ENCODE measurements at regions not wholly inside any gene's neighbourhood (a gene's known extent, or its start where the extent isn't known, plus 50 kb on each side); places are given as distances from the start of the nearest gene placed in this dataset.
"Not testable (repeated sequence)": the region's sequence is repeated elsewhere in the genome, so short reads cannot be mapped to it uniquely, and the experiment has no call there.

GRCh38 chr18:55900380-55900779 lies 312.4 kb upstream of the TCF4 start:
- Mint-ChIP-seq H3K4me3 (no peak overlapping the region), H3K27ac (no peak overlapping the region), H3K27me3 (ENCODE audit: low read depth) (no peaks in the 10 kb centered on the region), H3K4me1 (ENCODE audit: low read depth) (no peaks in the 10 kb centered on the region), H3K36me3 (ENCODE audit: low read depth) (no peaks in the 10 kb centered on the region), H3K9me3 (no peaks in the 10 kb centered on the region)
- DNase-seq = no peak
- CTCF ChIA-PET = no interaction called here
- intact Hi-C loops (cut with micrococcal nuclease) = no loop called here

- no peaks in the 10 kb centered on the region for H3K4me1 Mint-ChIP-seq (ENCODE audit: low read depth)
- intact Hi-C loops (cut with micrococcal nuclease) = no loop called here
- no peaks in the 10 kb centered on the region for H3K36me3 Mint-ChIP-seq (ENCODE audit: low read depth)
- CTCF ChIA-PET = no interaction called here
- DNase-seq = no peak
- no peak overlapping the region for H3K4me3 Mint-ChIP-seq
- H3K27me3 Mint-ChIP-seq (ENCODE audit: low read depth) = no peaks in the 10 kb centered on the region
- no peaks in the 10 kb centered on the region for H3K9me3 Mint-ChIP-seq
- H3K27ac Mint-ChIP-seq = no peak overlapping the region
Measured at GRCh38 chr18:55897091-55897689, 309.2 kb upstream of the TCF4 start.

- no peaks in the 10 kb centered on the region for H3K27me3 Mint-ChIP-seq (ENCODE audit: low read depth)
- H3K4me3 Mint-ChIP-seq = no peak overlapping the region
- H3K36me3 Mint-ChIP-seq (ENCODE audit: low read depth) = no peaks in the 10 kb centered on the region
- H3K4me1 Mint-ChIP-seq (ENCODE audit: low read depth) = no peaks in the 10 kb centered on the region
- intact Hi-C loops (cut with micrococcal nuclease) = no loop called here
- H3K9me3 Mint-ChIP-seq = no peaks in the 10 kb centered on the region
- H3K27ac Mint-ChIP-seq = no peak overlapping the region
- CTCF ChIA-PET = no interaction called here
- DNase-seq = no peak
Measured at GRCh38 chr18:55893948-55894347, 306.0 kb upstream of the TCF4 start.

GRCh38 chr18:55892862-55893813 lies 305.1 kb upstream of the TCF4 start:
- H3K27me3 Mint-ChIP-seq (ENCODE audit: low read depth); H3K9me3 Mint-ChIP-seq; H3K4me1 Mint-ChIP-seq (ENCODE audit: low read depth); H3K27ac Mint-ChIP-seq; intact Hi-C loops (cut with micrococcal nuclease); DNase-seq; H3K36me3 Mint-ChIP-seq (ENCODE audit: low read depth); CTCF ChIA-PET; H3K4me3 Mint-ChIP-seq: not testable (repeated sequence)

GRCh38 chr18:55886886-55887285 lies 298.9 kb upstream of the TCF4 start:
- no peak overlapping the region for H3K27ac Mint-ChIP-seq
- no peaks in the 10 kb centered on the region for H3K4me1 Mint-ChIP-seq (ENCODE audit: low read depth)
- CTCF ChIA-PET = no interaction called here
- no peaks in the 10 kb centered on the region for H3K27me3 Mint-ChIP-seq (ENCODE audit: low read depth)
- DNase-seq = no peak
- no peaks in the 10 kb centered on the region for H3K36me3 Mint-ChIP-seq (ENCODE audit: low read depth)
- intact Hi-C loops (cut with micrococcal nuclease) = no loop called here
- H3K4me3 Mint-ChIP-seq = no peak overlapping the region
- H3K9me3 Mint-ChIP-seq = no peaks in the 10 kb centered on the region

GRCh38 chr18:55884498-55884897 lies 296.5 kb upstream of the TCF4 start:
- CTCF ChIA-PET = no interaction called here
- intact Hi-C loops (cut with micrococcal nuclease) = no loop called here

GRCh38 chr18:55880617-55881016 lies 292.6 kb upstream of the TCF4 start:
- intact Hi-C loops (cut with micrococcal nuclease) = no loop called here
- no peaks in the 10 kb centered on the region for H3K36me3 Mint-ChIP-seq (ENCODE audit: low read depth)
- H3K4me3 Mint-ChIP-seq = no peak overlapping the region
- no peaks in the 10 kb centered on the region for H3K27me3 Mint-ChIP-seq (ENCODE audit: low read depth)
- no peaks in the 10 kb centered on the region for H3K9me3 Mint-ChIP-seq
- no peak for DNase-seq
- no peak overlapping the region for H3K27ac Mint-ChIP-seq
- no peaks in the 10 kb centered on the region for H3K4me1 Mint-ChIP-seq (ENCODE audit: low read depth)
- CTCF ChIA-PET = no interaction called here

More at GRCh38 chr18:55884498-55884897, 296.5 kb upstream of the TCF4 start:
- Mint-ChIP-seq H3K27ac (no peak overlapping the region), H3K4me3 (no peak overlapping the region), H3K9me3 (no peaks in the 10 kb centered on the region), H3K27me3 (ENCODE audit: low read depth) (no peaks in the 10 kb centered on the region), H3K4me1 (ENCODE audit: low read depth) (no peaks in the 10 kb centered on the region), H3K36me3 (ENCODE audit: low read depth) (no peaks in the 10 kb centered on the region)
- DNase-seq = no peak

GRCh38 chr18:55879331-55879730 lies 291.3 kb upstream of the TCF4 start:
- Mint-ChIP-seq H3K27ac (no peak overlapping the region), H3K27me3 (ENCODE audit: low read depth) (no peaks in the 10 kb centered on the region), H3K36me3 (ENCODE audit: low read depth) (no peaks in the 10 kb centered on the region), H3K4me3 (no peak overlapping the region), H3K4me1 (ENCODE audit: low read depth) (no peaks in the 10 kb centered on the region), H3K9me3 (no peaks in the 10 kb centered on the region)
- DNase-seq = no peak
- intact Hi-C loops (cut with micrococcal nuclease) = no loop called here
- CTCF ChIA-PET = no interaction called here

GRCh38 chr18:55878224-55878623 lies 290.2 kb upstream of the TCF4 start:
- CTCF ChIA-PET = no interaction called here
- Mint-ChIP-seq H3K36me3 (ENCODE audit: low read depth) (no peaks in the 10 kb centered on the region), H3K9me3 (no peaks in the 10 kb centered on the region), H3K4me3 (no peak overlapping the region), H3K4me1 (ENCODE audit: low read depth) (no peaks in the 10 kb centered on the region), H3K27ac (no peak overlapping the region), H3K27me3 (ENCODE audit: low read depth) (no peaks in the 10 kb centered on the region)
- DNase-seq = no peak
- intact Hi-C loops (cut with micrococcal nuclease) = no loop called here

- DNase-seq = no peak
- no peaks in the 10 kb centered on the region for H3K9me3 Mint-ChIP-seq
- no peaks in the 10 kb centered on the region for H3K4me1 Mint-ChIP-seq (ENCODE audit: low read depth)
- H3K27me3 Mint-ChIP-seq (ENCODE audit: low read depth) = no peaks in the 10 kb centered on the region
- no peak overlapping the region for H3K27ac Mint-ChIP-seq
- CTCF ChIA-PET = no interaction called here
- intact Hi-C loops (cut with micrococcal nuclease) = no loop called here
- H3K36me3 Mint-ChIP-seq (ENCODE audit: low read depth) = no peaks in the 10 kb centered on the region
- H3K4me3 Mint-ChIP-seq = no peak overlapping the region
Measured at GRCh38 chr18:55877321-55877720, 289.3 kb upstream of the TCF4 start.

- no peak for DNase-seq
- H3K9me3 Mint-ChIP-seq = no peaks in the 10 kb centered on the region
- no peaks in the 10 kb centered on the region for H3K27me3 Mint-ChIP-seq (ENCODE audit: low read depth)
- H3K4me3 Mint-ChIP-seq = no peak overlapping the region
- CTCF ChIA-PET = no interaction called here
- intact Hi-C loops (cut with micrococcal nuclease) = no loop called here
- H3K4me1 Mint-ChIP-seq (ENCODE audit: low read depth) = no peaks in the 10 kb centered on the region
- H3K27ac Mint-ChIP-seq = no peak overlapping the region
- no peaks in the 10 kb centered on the region for H3K36me3 Mint-ChIP-seq (ENCODE audit: low read depth)
Measured at GRCh38 chr18:55876254-55876653, 288.3 kb upstream of the TCF4 start.

GRCh38 chr18:55875371-55875901 lies 287.4 kb upstream of the TCF4 start:
- H3K4me3 Mint-ChIP-seq = no peak overlapping the region
- no peaks in the 10 kb centered on the region for H3K9me3 Mint-ChIP-seq
- H3K27ac Mint-ChIP-seq = no peak overlapping the region
- CTCF ChIA-PET = no interaction called here
- H3K27me3 Mint-ChIP-seq (ENCODE audit: low read depth) = no peaks in the 10 kb centered on the region
- DNase-seq = no peak
- intact Hi-C loops (cut with micrococcal nuclease) = no loop called here
- no peaks in the 10 kb centered on the region for H3K36me3 Mint-ChIP-seq (ENCODE audit: low read depth)
- H3K4me1 Mint-ChIP-seq (ENCODE audit: low read depth) = no peaks in the 10 kb centered on the region
